ENCODE measurements at regions not wholly inside any gene's neighbourhood (a gene's known extent, or its start where the extent isn't known, plus 50 kb on each side); places are given as distances from the start of the nearest gene placed in this dataset.

GRCh38 chr1:42096554-42096953 is 56.7 kb upstream of the GUCA2B start:
- H3K36me3 Mint-ChIP-seq (ENCODE audit: insufficient read depth) = no peaks in the 10 kb centered on the region
- ATAC-seq (no peak), DNase-seq (no peak)
- H3K9me3 Mint-ChIP-seq = peaks cover 12% of the 10 kb centered on the region
- no peaks in the 10 kb centered on the region for H3K4me1 Mint-ChIP-seq (ENCODE audit: low read depth)
- peaks cover 31% of the 10 kb centered on the region for H3K27me3 Mint-ChIP-seq (ENCODE audit: low read depth)
- H3K4me3 Mint-ChIP-seq = no peak overlapping the region

GRCh38 chr1:42089246-42089645 is 64.0 kb upstream of the GUCA2B start:
- ATAC-seq = no peak
- no peak for DNase-seq
- no peaks in the 10 kb centered on the region for H3K36me3 Mint-ChIP-seq (ENCODE audit: insufficient read depth)
- no peak overlapping the region for H3K4me3 Mint-ChIP-seq
- H3K4me1 Mint-ChIP-seq (ENCODE audit: low read depth) = no peaks in the 10 kb centered on the region
- H3K27me3 Mint-ChIP-seq (ENCODE audit: low read depth) = peaks cover 8% of the 10 kb centered on the region
- peaks cover 28% of the 10 kb centered on the region for H3K9me3 Mint-ChIP-seq

GRCh38 chr1:42086146-42086545 is 67.1 kb upstream of the GUCA2B start:
- Mint-ChIP-seq H3K9me3 (peaks cover 20% of the 10 kb centered on the region), H3K4me1 (ENCODE audit: low read depth) (no peaks in the 10 kb centered on the region), H3K4me3 (no peak overlapping the region), H3K36me3 (ENCODE audit: insufficient read depth) (no peaks in the 10 kb centered on the region), H3K27me3 (ENCODE audit: low read depth) (peaks cover 8% of the 10 kb centered on the region)
- no peak for DNase-seq
- no peak for ATAC-seq

GRCh38 chr1:42085596-42085995 is 67.6 kb upstream of the GUCA2B start:
- no peak overlapping the region for H3K4me3 Mint-ChIP-seq
- peaks cover 21% of the 10 kb centered on the region for H3K9me3 Mint-ChIP-seq
- DNase-seq = no peak
- no peaks in the 10 kb centered on the region for H3K4me1 Mint-ChIP-seq (ENCODE audit: low read depth)
- ATAC-seq = no peak
- peaks cover 8% of the 10 kb centered on the region for H3K27me3 Mint-ChIP-seq (ENCODE audit: low read depth)
- no peaks in the 10 kb centered on the region for H3K36me3 Mint-ChIP-seq (ENCODE audit: insufficient read depth)

- Mint-ChIP-seq H3K4me1 (ENCODE audit: low read depth) (no peaks in the 10 kb centered on the region), H3K27me3 (ENCODE audit: low read depth) (peaks cover 10% of the 10 kb centered on the region), H3K4me3 (no peak overlapping the region), H3K36me3 (ENCODE audit: insufficient read depth) (no peaks in the 10 kb centered on the region), H3K9me3 (peaks cover 17% of the 10 kb centered on the region)
- ATAC-seq (no peak), DNase-seq (no peak)
These were observed 71.7 kb upstream of the GUCA2B start for GRCh38 chr1:42081475-42081874.

- H3K4me3 Mint-ChIP-seq = no peak overlapping the region
- peaks cover 30% of the 10 kb centered on the region for H3K27me3 Mint-ChIP-seq (ENCODE audit: low read depth)
- ATAC-seq = no peak
- H3K36me3 Mint-ChIP-seq (ENCODE audit: insufficient read depth) = no peaks in the 10 kb centered on the region
- H3K4me1 Mint-ChIP-seq (ENCODE audit: low read depth) = no peaks in the 10 kb centered on the region
- no peak for DNase-seq
- H3K9me3 Mint-ChIP-seq = peaks cover 11% of the 10 kb centered on the region
These were observed 78.0 kb upstream of the GUCA2B start for GRCh38 chr1:42075179-42075578.

GRCh38 chr1:42070996-42071395 is 82.2 kb upstream of the GUCA2B start:
- no peaks in the 10 kb centered on the region for H3K4me1 Mint-ChIP-seq (ENCODE audit: low read depth)
- H3K27me3 Mint-ChIP-seq (ENCODE audit: low read depth) = peaks cover 28% of the 10 kb centered on the region
- no peak overlapping the region for H3K4me3 Mint-ChIP-seq
- H3K9me3 Mint-ChIP-seq = no peaks in the 10 kb centered on the region
- DNase-seq = no peak
- no peaks in the 10 kb centered on the region for H3K36me3 Mint-ChIP-seq (ENCODE audit: insufficient read depth)
- no peak for ATAC-seq

GRCh38 chr1:42057800-42058199 is 95.4 kb upstream of the GUCA2B start:
- Mint-ChIP-seq H3K27me3 (ENCODE audit: low read depth) (peaks cover 46% of the 10 kb centered on the region), H3K4me1 (ENCODE audit: low read depth) (peaks cover 7% of the 10 kb centered on the region), H3K36me3 (ENCODE audit: insufficient read depth) (peaks cover 6% of the 10 kb centered on the region), H3K9me3 (peaks cover 16% of the 10 kb centered on the region), H3K4me3 (no peak overlapping the region)
- ATAC-seq = no peak
- no peak for DNase-seq

GRCh38 chr1:42056460-42056859 is 96.8 kb upstream of the GUCA2B start:
- no peak for DNase-seq
- peaks cover 11% of the 10 kb centered on the region for H3K4me1 Mint-ChIP-seq (ENCODE audit: low read depth)
- no peak for ATAC-seq
- H3K27me3 Mint-ChIP-seq (ENCODE audit: low read depth) = peaks cover 52% of the 10 kb centered on the region
- H3K36me3 Mint-ChIP-seq (ENCODE audit: insufficient read depth) = peaks cover 6% of the 10 kb centered on the region
- peaks cover 16% of the 10 kb centered on the region for H3K9me3 Mint-ChIP-seq
- no peak overlapping the region for H3K4me3 Mint-ChIP-seq

GRCh38 chr1:42055061-42055460 is 98.1 kb upstream of the GUCA2B start:
- Mint-ChIP-seq H3K36me3 (ENCODE audit: insufficient read depth) (peaks cover 6% of the 10 kb centered on the region), H3K27me3 (ENCODE audit: low read depth) (peaks cover 58% of the 10 kb centered on the region), H3K4me1 (ENCODE audit: low read depth) (peaks cover 11% of the 10 kb centered on the region), H3K9me3 (peaks cover 11% of the 10 kb centered on the region), H3K4me3 (no peak overlapping the region)
- DNase-seq (no peak), ATAC-seq (no peak)

GRCh38 chr1:42052072-42052699 is 101.0 kb upstream of the GUCA2B start:
- Mint-ChIP-seq H3K4me1 (ENCODE audit: low read depth) (peaks cover 11% of the 10 kb centered on the region), H3K9me3 (no peaks in the 10 kb centered on the region), H3K27me3 (ENCODE audit: low read depth) (peaks cover 66% of the 10 kb centered on the region), H3K36me3 (ENCODE audit: insufficient read depth) (no peaks in the 10 kb centered on the region), H3K4me3 (no peak overlapping the region)
- DNase-seq (no peak), ATAC-seq (no peak)

GRCh38 chr1:42047508-42047880 is 105.7 kb upstream of the GUCA2B start:
- ATAC-seq (no peak), DNase-seq (no peak)
- H3K9me3 Mint-ChIP-seq = no peaks in the 10 kb centered on the region
- H3K4me3 Mint-ChIP-seq = no peak overlapping the region
- peaks cover 2% of the 10 kb centered on the region for H3K4me1 Mint-ChIP-seq (ENCODE audit: low read depth)
- no peaks in the 10 kb centered on the region for H3K36me3 Mint-ChIP-seq (ENCODE audit: insufficient read depth)
- peaks cover 43% of the 10 kb centered on the region for H3K27me3 Mint-ChIP-seq (ENCODE audit: low read depth)

GRCh38 chr1:42046761-42047507 is 106.3 kb upstream of the GUCA2B start:
- no peak overlapping the region for H3K4me3 Mint-ChIP-seq
- H3K27me3 Mint-ChIP-seq (ENCODE audit: low read depth) = peaks cover 37% of the 10 kb centered on the region
- DNase-seq = no peak
- ATAC-seq = no peak
- no peaks in the 10 kb centered on the region for H3K36me3 Mint-ChIP-seq (ENCODE audit: insufficient read depth)
- H3K4me1 Mint-ChIP-seq (ENCODE audit: low read depth) = no peaks in the 10 kb centered on the region
- no peaks in the 10 kb centered on the region for H3K9me3 Mint-ChIP-seq

- no peaks in the 10 kb centered on the region for H3K9me3 Mint-ChIP-seq
- no peaks in the 10 kb centered on the region for H3K36me3 Mint-ChIP-seq (ENCODE audit: insufficient read depth)
- H3K27me3 Mint-ChIP-seq (ENCODE audit: low read depth) = peaks cover 15% of the 10 kb centered on the region
- no peaks in the 10 kb centered on the region for H3K4me1 Mint-ChIP-seq (ENCODE audit: low read depth)
- no peak overlapping the region for H3K4me3 Mint-ChIP-seq
- DNase-seq (no peak), ATAC-seq (no peak)
These were observed 108.9 kb upstream of the GUCA2B start for GRCh38 chr1:42044346-42044745.

GRCh38 chr1:42043811-42044210 is 109.4 kb upstream of the GUCA2B start:
- Mint-ChIP-seq H3K4me3 (no peak overlapping the region), H3K36me3 (ENCODE audit: insufficient read depth) (no peaks in the 10 kb centered on the region), H3K4me1 (ENCODE audit: low read depth) (no peaks in the 10 kb centered on the region), H3K27me3 (ENCODE audit: low read depth) (peaks cover 9% of the 10 kb centered on the region), H3K9me3 (no peaks in the 10 kb centered on the region)
- ATAC-seq (no peak), DNase-seq (no peak)
